Gastroesophageal sphincter (tissue), 3 donors: ENCODE measurements at regions not wholly inside any gene's neighbourhood (a gene's known extent, or its start where the extent isn't known, plus 50 kb on each side); places are given as distances from the start of the nearest gene placed in this dataset.

Experiments used
- CTCF ChIP-seq, 4 experiments: fragments of 200-600 bp in 2 of 4; fragments of 450-650 bp in 2 of 4; sonication (generic) in 1 of 4; IDR thresholded peaks; one replicate each; pipeline ENCODE4 v1.5.1; 2017 to 2019; ENCODE audit warnings: antibody characterized with exemption in 4 of 4, mild to moderate bottlenecking in 2 of 4, moderate library complexity in 2 of 4
- EP300 ChIP-seq: sonication (generic); formaldehyde crosslinking; IDR thresholded peaks from one replicate; pipeline ENCODE4 v1.6.1; 2017; ENCODE audit warnings: antibody characterized with exemption, mild to moderate bottlenecking

DNA sequence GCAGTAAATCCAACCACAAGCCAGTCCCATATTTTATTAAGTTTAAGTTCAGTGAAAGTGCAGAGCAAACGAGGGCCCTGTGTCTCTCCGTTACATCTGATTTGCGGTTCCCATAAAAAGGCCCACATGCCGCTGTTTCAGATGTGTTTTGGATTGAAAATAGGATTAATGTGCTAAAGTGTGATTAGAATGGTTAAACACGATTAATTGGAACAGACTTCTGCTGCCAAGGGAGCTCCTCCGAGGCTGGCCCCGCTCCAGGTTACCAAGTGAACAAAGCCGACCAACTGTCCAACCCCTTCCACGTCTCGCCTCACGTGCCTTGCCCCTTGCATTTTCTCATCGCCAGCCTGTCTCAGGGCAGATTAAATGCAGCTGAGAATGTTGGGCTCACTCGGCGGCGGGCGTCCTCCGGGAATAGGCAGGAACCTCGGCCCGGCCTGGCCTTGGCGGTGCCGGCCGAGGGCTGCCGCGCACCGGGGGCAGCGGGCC, 166.5 kb upstream of the GSC start:
- no peak for TF ChIP-seq CTCF (IDR thresholded peaks at IDR 0.05)
- no peak for TF ChIP-seq EP300
